Fibroblast of mammary gland (primary cell): ENCODE measurements at regions not wholly inside any gene's neighbourhood (a gene's known extent, or its start where the extent isn't known, plus 50 kb on each side); places are given as distances from the start of the nearest gene placed in this dataset.

Experiments used
- DNase-seq: peaks from one replicate; pipeline ENCODE4 v3.0.0-alpha.2; 2010; ENCODE audit warnings: low read depth
- H3K4me3 ChIP-seq: 2 replicates; pipeline ENCODE4 v1.5.1; 2011; ENCODE audit warnings: low read depth, mild to moderate bottlenecking, low read length, moderate library complexity; ENCODE audit not compliant: control insufficient read depth
- CTCF ChIP-seq: conservative IDR thresholded peaks from 2 replicates; pipeline ENCODE4 v1.5.1; 2011; ENCODE audit warnings: low read depth, low read length, inconsistent platforms; ENCODE audit not compliant: control insufficient read depth, insufficient read depth

DNA sequence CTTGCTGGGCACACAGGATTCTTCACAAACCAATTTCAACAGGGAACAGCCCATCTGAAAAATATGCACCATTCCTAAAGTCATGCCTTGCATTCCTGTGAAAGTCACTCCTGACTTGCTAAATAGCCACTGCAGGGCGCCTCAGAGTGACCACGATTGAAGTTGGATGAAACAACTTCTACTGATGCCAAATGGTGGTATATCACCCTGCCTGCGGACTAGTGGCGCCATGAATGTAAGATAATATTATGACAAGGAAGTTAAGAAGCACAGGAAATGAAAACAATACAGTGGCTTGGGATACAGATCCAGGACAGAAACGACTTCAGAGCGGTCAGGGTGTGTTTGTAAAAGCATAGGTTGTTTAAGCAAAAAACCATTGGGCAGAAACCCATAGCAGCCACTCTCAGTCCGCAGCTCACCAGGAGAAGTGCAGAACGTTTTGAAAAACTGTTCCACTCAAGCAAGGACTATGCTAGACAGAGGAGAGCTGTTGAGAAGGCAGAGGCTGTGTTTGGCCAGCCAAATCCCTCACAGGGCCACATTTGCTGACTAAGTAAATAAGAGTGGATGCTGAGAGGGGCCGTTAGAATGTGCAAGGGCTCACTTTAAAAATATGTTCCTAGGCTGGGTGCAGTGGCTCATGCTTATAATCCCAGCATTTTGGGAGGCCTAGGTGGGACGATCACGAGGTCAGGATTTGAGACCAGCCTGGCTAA is 250.4 kb downstream of the PTTG2 start:
- TF ChIP-seq CTCF: no peak
- DNase-seq: no peak
- H3K4me3 ChIP-seq: no peak overlapping the region

- H3K4me3 ChIP-seq: no peak overlapping the region
- no peak for DNase-seq
- no peak for TF ChIP-seq CTCF
Measured at GRCh38 chr4:38211885-38212284, 251.7 kb downstream of the PTTG2 start.

DNA sequence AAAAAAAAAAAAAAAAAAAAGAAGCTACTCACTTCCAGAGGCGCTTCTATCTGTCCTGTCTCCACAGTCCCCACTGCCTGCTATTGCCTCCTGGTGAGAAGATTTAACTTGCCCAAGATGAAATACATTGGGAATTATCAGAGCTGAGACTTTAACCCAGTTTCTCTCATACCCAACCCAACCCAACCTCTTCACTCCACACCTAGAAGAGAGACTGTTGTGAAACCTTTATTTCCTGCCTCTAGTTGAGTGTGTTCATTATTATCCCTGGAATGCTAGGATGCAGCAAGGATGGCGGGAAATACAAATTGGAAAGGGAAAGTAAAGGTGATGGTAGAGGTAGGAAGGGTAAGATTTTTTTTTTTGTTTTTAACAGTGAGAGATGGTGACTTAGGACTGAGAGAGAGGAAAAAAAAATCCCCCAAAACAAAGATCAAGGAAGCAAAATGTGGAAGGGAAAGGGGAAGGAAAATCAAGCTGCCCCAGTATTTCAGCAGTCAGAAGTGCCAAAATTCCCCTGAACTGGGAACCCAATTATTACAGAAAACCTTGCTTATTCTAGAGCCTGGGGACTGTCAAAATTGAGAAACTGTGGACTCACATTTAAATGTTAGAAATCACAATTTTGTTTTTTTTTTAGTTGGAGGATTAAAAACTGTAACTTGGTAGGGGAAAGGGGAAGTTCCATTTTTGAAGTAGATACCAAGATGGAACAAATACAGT is 253.0 kb downstream of the PTTG2 start:
- TF ChIP-seq CTCF: no peak
- H3K4me3 ChIP-seq: no peak overlapping the region
- DNase-seq: no peak

DNA sequence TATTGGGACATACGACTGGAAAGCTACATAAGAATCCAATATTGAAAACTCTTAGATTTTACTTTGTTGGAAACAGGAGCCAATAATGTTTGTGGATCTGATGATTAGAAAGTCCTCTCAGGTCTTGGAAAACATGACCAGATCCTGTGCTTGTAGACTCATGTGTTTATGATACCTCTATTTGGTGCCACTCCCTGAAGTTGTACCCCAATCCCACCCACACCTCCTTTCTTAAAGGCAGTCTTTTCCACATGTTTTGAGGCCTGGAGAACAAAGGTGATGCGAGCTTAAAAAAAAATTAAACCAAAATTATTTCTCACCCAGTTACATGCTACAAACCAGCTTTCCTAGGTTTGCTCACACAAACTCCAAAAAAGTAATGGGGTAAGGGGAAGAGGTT is 262.7 kb downstream of the PTTG2 start:
- no peak for TF ChIP-seq CTCF
- no peak overlapping the region for H3K4me3 ChIP-seq
- DNase-seq: no peak

- TF ChIP-seq CTCF: no peak
- no peak overlapping the region for H3K4me3 ChIP-seq
- DNase-seq: no peak
Measured at GRCh38 chr4:38223306-38223705, 263.1 kb downstream of the PTTG2 start.

GRCh38 chr4:38223782-38224236 is 263.6 kb downstream of the PTTG2 start:
- no peak for TF ChIP-seq CTCF
- DNase-seq: no peak
- H3K4me3 ChIP-seq: no peak overlapping the region
